Liver (tissue), 8 donors: ENCODE measurements at regions not wholly inside any gene's neighbourhood (a gene's known extent, or its start where the extent isn't known, plus 50 kb on each side); places are given as distances from the start of the nearest gene placed in this dataset.

Source experiments
- DNase-seq: peaks from one replicate; pipeline ENCODE4 v3.0.0-alpha.2; 2017; ENCODE audit warnings: low spot score
- H3K27ac ChIP-seq, 2 donors: one replicate each; pipeline ENCODE4 v1.7.0; 2013; ENCODE audit warnings: inconsistent platforms in 2 of 2, low read length in 2 of 2, control low read depth in 1 of 2, low read depth in 1 of 2, mild to moderate bottlenecking in 1 of 2
- H3K27me3 ChIP-seq, 4 donors: one replicate each; pipeline versions ENCODE4 v1.6.1 to v1.7.0; 2013; ENCODE audit warnings: low read length in 3 of 4, inconsistent platforms in 1 of 4, mild to moderate bottlenecking in 1 of 4, moderate library complexity in 1 of 4; ENCODE audit not compliant: control insufficient read depth in 4 of 4, insufficient read depth in 4 of 4
- H3K36me3 ChIP-seq, 4 donors: one replicate each; pipeline versions ENCODE4 v1.6.1 to v1.7.0; 2013; ENCODE audit warnings: low read length in 3 of 4, mild to moderate bottlenecking in 3 of 4, low read depth in 1 of 4, moderate library complexity in 1 of 4; ENCODE audit not compliant: control insufficient read depth in 4 of 4, insufficient read depth in 3 of 4
- H3K4me1 ChIP-seq, 4 donors: one replicate each; pipeline versions ENCODE4 v1.6.1 to v1.7.0; 2013; ENCODE audit warnings: low read length in 3 of 4, mild to moderate bottlenecking in 3 of 4, moderate library complexity in 1 of 4; ENCODE audit not compliant: control insufficient read depth in 4 of 4, insufficient read depth in 4 of 4
- H3K4me3 ChIP-seq, 3 donors: one replicate each; pipeline versions ENCODE4 v1.6.1 to v1.7.0; 2013; ENCODE audit warnings: low read length in 3 of 3, control low read depth in 1 of 3, low read depth in 1 of 3, mild to moderate bottlenecking in 1 of 3
- H3K9ac ChIP-seq, 2 donors: one replicate each; pipeline ENCODE4 v1.7.0; 2013; ENCODE audit warnings: low read length in 2 of 2, mild to moderate bottlenecking in 2 of 2, moderate library complexity in 2 of 2, control low read depth in 1 of 2, low read depth in 1 of 2
- H3K9me3 ChIP-seq, 4 donors: one replicate each; pipeline versions ENCODE4 v1.6.1 to v1.7.0; 2013; ENCODE audit warnings: low read length in 3 of 4; ENCODE audit not compliant: control insufficient read depth in 4 of 4
- EGR1 ChIP-seq, 2 donors: IDR thresholded peaks; 2 replicates each; pipeline ENCODE4 v1.6.1; 2016 to 2018; ENCODE audit warnings: antibody characterized with exemption in 2 of 2, low read depth in 2 of 2
- FOXA1 ChIP-seq: IDR thresholded peaks from 2 replicates; pipeline ENCODE4 v1.6.1; 2016; ENCODE audit warnings: antibody characterized with exemption
- FOXA2 ChIP-seq: IDR thresholded peaks from 2 replicates; pipeline ENCODE4 v1.6.1; 2016; ENCODE audit warnings: antibody characterized with exemption
- GABPA ChIP-seq, 2 donors: IDR thresholded peaks in 1 of 2; conservative IDR thresholded peaks in 1 of 2; 2 replicates each; pipeline ENCODE4 v1.6.1; 2016; ENCODE audit warnings: antibody characterized with exemption in 2 of 2, mild to moderate bottlenecking in 1 of 2, moderate library complexity in 1 of 2
- HNF4A ChIP-seq, 2 donors: conservative IDR thresholded peaks; 2 replicates each; pipeline ENCODE4 v1.6.1; 2016; ENCODE audit warnings: antibody characterized with exemption in 2 of 2, mild to moderate bottlenecking in 2 of 2
- HNF4G ChIP-seq: IDR thresholded peaks from 2 replicates; pipeline ENCODE4 v1.6.1; 2016; ENCODE audit warnings: antibody characterized with exemption
- JUND ChIP-seq, 2 donors: IDR thresholded peaks; 2 replicates each; pipeline ENCODE4 v1.6.1; 2016; ENCODE audit warnings: antibody characterized with exemption in 2 of 2
- RAD21 ChIP-seq, 2 donors: IDR thresholded peaks; 2 replicates each; pipeline ENCODE4 v1.6.1; 2016; ENCODE audit warnings: antibody characterized with exemption in 2 of 2, mild to moderate bottlenecking in 2 of 2
- RXRA ChIP-seq, 2 donors: IDR thresholded peaks; 2 replicates each; pipeline ENCODE4 v1.6.1; 2017 to 2018; ENCODE audit warnings: antibody characterized with exemption in 2 of 2, mild to moderate bottlenecking in 1 of 2
- SP1 ChIP-seq: IDR thresholded peaks from 2 replicates; pipeline ENCODE4 v1.6.1; 2018; ENCODE audit warnings: antibody characterized with exemption, mild to moderate bottlenecking
- YY1 ChIP-seq: IDR thresholded peaks from 2 replicates; pipeline ENCODE4 v1.6.1; 2016; ENCODE audit warnings: antibody characterized with exemption, mild to moderate bottlenecking
- WGBS: extraction: QIAGEN DNeasy Blood & Tissue Kit; methylation state at CpG from one replicate; pipeline ENCODE4 v1.1.7; 2013; 5-methylcytosine and 5-hydroxymethylcytosine counted together
- TF ChIP-seq, protein P1 (sequence below): IDR thresholded peaks from 2 replicates; pipeline ENCODE4 v1.6.1; 2016; ENCODE audit warnings: antibody characterized with exemption
- TF ChIP-seq, protein P2 (sequence below): fragments of 150-350 bp; IDR thresholded peaks from 2 replicates; pipeline ENCODE4 v1.5.1; 2017; ENCODE audit warnings: improper control_type of control experiment, low read depth, low read length; ENCODE audit not compliant: missing input control
- TF ChIP-seq, protein P3 (sequence below): IDR thresholded peaks from 2 replicates; pipeline ENCODE4 v1.6.1; 2016; ENCODE audit warnings: antibody characterized with exemption
- TF ChIP-seq, protein P4 (sequence below): IDR thresholded peaks from 2 replicates; pipeline ENCODE4 v1.6.1; 2016; ENCODE audit warnings: antibody characterized with exemption, mild to moderate bottlenecking
- donor health status: healthy.
- donor health status: healthy.
- donor health status: healthy.
- donor health status: healthy.
- donor health status: healthy.

DNA sequence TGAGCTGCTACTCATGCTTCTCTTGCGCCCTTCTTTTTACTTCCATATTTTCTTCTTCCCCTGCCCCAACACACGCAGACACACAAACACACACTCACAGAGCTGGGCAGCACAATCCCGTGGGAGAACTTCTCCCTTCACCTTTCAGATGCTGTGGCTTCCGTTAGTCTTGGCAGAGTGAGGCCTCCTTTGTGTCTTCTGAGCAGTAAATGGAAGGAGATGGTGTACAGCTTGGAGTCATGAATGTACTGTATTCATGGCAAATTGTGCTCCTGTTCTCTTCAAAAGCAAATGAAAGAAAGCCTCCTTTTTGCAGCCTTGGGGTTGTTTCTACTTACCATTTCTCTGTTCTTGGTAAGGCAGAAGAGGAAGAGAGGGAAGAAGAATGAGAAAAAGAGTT is 456.6 kb upstream of the TLE4 start:
- Histone ChIP-seq H3K27ac (no peak overlapping the region), H3K36me3 (no peaks in the 10 kb centered on the region), H3K9ac (no peak overlapping the region), H3K9me3 (no peaks in the 10 kb centered on the region), H3K27me3 (no peaks in the 10 kb centered on the region), H3K4me3 (no peak overlapping the region), H3K4me1 (no peaks in the 10 kb centered on the region)
- DNase-seq = no peak
- TF ChIP-seq, protein P1, sequence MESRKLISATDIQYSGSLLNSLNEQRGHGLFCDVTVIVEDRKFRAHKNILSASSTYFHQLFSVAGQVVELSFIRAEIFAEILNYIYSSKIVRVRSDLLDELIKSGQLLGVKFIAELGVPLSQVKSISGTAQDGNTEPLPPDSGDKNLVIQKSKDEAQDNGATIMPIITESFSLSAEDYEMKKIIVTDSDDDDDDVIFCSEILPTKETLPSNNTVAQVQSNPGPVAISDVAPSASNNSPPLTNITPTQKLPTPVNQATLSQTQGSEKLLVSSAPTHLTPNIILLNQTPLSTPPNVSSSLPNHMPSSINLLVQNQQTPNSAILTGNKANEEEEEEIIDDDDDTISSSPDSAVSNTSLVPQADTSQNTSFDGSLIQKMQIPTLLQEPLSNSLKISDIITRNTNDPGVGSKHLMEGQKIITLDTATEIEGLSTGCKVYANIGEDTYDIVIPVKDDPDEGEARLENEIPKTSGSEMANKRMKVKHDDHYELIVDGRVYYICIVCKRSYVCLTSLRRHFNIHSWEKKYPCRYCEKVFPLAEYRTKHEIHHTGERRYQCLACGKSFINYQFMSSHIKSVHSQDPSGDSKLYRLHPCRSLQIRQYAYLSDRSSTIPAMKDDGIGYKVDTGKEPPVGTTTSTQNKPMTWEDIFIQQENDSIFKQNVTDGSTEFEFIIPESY = no peak
- TF ChIP-seq, protein P2, sequence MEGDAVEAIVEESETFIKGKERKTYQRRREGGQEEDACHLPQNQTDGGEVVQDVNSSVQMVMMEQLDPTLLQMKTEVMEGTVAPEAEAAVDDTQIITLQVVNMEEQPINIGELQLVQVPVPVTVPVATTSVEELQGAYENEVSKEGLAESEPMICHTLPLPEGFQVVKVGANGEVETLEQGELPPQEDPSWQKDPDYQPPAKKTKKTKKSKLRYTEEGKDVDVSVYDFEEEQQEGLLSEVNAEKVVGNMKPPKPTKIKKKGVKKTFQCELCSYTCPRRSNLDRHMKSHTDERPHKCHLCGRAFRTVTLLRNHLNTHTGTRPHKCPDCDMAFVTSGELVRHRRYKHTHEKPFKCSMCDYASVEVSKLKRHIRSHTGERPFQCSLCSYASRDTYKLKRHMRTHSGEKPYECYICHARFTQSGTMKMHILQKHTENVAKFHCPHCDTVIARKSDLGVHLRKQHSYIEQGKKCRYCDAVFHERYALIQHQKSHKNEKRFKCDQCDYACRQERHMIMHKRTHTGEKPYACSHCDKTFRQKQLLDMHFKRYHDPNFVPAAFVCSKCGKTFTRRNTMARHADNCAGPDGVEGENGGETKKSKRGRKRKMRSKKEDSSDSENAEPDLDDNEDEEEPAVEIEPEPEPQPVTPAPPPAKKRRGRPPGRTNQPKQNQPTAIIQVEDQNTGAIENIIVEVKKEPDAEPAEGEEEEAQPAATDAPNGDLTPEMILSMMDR = no peak
- TF ChIP-seq HNF4G = no peak
- TF ChIP-seq, protein P3, sequence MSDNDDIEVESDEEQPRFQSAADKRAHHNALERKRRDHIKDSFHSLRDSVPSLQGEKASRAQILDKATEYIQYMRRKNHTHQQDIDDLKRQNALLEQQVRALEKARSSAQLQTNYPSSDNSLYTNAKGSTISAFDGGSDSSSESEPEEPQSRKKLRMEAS = no peak
- TF ChIP-seq, protein P4, sequence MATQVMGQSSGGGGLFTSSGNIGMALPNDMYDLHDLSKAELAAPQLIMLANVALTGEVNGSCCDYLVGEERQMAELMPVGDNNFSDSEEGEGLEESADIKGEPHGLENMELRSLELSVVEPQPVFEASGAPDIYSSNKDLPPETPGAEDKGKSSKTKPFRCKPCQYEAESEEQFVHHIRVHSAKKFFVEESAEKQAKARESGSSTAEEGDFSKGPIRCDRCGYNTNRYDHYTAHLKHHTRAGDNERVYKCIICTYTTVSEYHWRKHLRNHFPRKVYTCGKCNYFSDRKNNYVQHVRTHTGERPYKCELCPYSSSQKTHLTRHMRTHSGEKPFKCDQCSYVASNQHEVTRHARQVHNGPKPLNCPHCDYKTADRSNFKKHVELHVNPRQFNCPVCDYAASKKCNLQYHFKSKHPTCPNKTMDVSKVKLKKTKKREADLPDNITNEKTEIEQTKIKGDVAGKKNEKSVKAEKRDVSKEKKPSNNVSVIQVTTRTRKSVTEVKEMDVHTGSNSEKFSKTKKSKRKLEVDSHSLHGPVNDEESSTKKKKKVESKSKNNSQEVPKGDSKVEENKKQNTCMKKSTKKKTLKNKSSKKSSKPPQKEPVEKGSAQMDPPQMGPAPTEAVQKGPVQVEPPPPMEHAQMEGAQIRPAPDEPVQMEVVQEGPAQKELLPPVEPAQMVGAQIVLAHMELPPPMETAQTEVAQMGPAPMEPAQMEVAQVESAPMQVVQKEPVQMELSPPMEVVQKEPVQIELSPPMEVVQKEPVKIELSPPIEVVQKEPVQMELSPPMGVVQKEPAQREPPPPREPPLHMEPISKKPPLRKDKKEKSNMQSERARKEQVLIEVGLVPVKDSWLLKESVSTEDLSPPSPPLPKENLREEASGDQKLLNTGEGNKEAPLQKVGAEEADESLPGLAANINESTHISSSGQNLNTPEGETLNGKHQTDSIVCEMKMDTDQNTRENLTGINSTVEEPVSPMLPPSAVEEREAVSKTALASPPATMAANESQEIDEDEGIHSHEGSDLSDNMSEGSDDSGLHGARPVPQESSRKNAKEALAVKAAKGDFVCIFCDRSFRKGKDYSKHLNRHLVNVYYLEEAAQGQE = no peak
- no peak for TF ChIP-seq SP1
- no peak for TF ChIP-seq FOXA1
- TF ChIP-seq RXRA (IDR thresholded peaks at IDR 0.05) = no peak
- TF ChIP-seq FOXA2 = no peak
- no peak for TF ChIP-seq RAD21 (IDR thresholded peaks at IDR 0.05)
- TF ChIP-seq EGR1 (IDR thresholded peaks at IDR 0.05; ENCODE audit: low read depth in 2 of 2) = no peak
- TF ChIP-seq YY1 = no peak
- no peak for TF ChIP-seq HNF4A (conservative IDR thresholded peaks at IDR 0.05)
- TF ChIP-seq GABPA (IDR thresholded peaks at IDR 0.05 in 1 of 2, conservative IDR thresholded peaks at IDR 0.05 in 1 of 2) = no peak
- TF ChIP-seq JUND (IDR thresholded peaks at IDR 0.05) = no peak
- 75% methylated on average over 4 of the region's 4 CpGs for WGBS

DNA sequence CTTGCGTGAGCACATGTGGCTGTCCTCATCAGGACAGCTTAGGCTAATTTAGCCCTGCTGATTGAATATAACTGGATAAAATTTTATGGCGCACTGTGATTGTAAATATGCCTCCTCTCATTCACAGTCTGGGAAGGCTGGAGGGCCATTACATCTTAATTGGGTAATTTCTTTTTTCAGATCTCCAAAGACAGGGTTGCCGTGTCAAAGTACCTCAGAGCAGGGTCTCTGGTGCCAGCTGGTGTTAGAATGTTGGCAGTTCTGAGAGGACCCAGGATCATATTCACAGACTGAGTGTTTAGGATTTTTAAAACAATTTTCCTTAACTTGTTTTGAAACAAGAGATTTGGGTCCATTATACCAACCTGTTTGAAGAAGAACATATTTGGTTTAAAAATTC is 455.7 kb upstream of the TLE4 start:
- Histone ChIP-seq H3K27ac (no peak overlapping the region), H3K36me3 (no peaks in the 10 kb centered on the region), H3K4me1 (no peaks in the 10 kb centered on the region), H3K27me3 (no peaks in the 10 kb centered on the region), H3K4me3 (no peak overlapping the region), H3K9me3 (no peaks in the 10 kb centered on the region), H3K9ac (no peak overlapping the region)
- DNase-seq = no peak
- WGBS = 81% methylated on average over 3 of the region's 3 CpGs
- TF ChIP-seq GABPA (IDR thresholded peaks at IDR 0.05 in 1 of 2, conservative IDR thresholded peaks at IDR 0.05 in 1 of 2) = no peak
- no peak for TF ChIP-seq HNF4A (conservative IDR thresholded peaks at IDR 0.05)
- TF ChIP-seq, protein P2 = no peak
- TF ChIP-seq RAD21 (IDR thresholded peaks at IDR 0.05) = no peak
- no peak for TF ChIP-seq YY1
- no peak for TF ChIP-seq JUND (IDR thresholded peaks at IDR 0.05)
- TF ChIP-seq, protein P3 = no peak
- TF ChIP-seq, protein P4 = no peak
- no peak for TF ChIP-seq EGR1 (IDR thresholded peaks at IDR 0.05; ENCODE audit: low read depth in 2 of 2)
- TF ChIP-seq, protein P1 = no peak
